Tibial artery (tissue), 4 donors: ENCODE measurements at regions not wholly inside any gene's neighbourhood (a gene's known extent, or its start where the extent isn't known, plus 50 kb on each side); places are given as distances from the start of the nearest gene placed in this dataset.

Source experiments
- DNase-seq, 2 donors: peaks; one replicate each; pipeline ENCODE4 v3.0.0-alpha.2; 2019
- H3K27ac ChIP-seq, 2 donors: fragments of 200-600 bp; sonication (generic) in 1 of 2; 1 replicate in 1 of 2; 2 replicates in 1 of 2; pipeline ENCODE4 v1.5.1; 2018 to 2019; ENCODE audit warnings: mild to moderate bottlenecking in 1 of 2
- H3K27me3 ChIP-seq, 2 donors: fragments of 200-600 bp; sonication (generic) in 1 of 2; one replicate each; pipeline versions ENCODE4 v1.5.1 to v1.6.0; 2016 to 2019
- H3K36me3 ChIP-seq, 3 donors: fragments of 200-600 bp; sonication (generic) in 2 of 3; one replicate each; pipeline ENCODE4 v1.5.1; 2016 to 2019; ENCODE audit warnings: mild to moderate bottlenecking in 2 of 3
- H3K4me1 ChIP-seq, 4 donors: fragments of 200-600 bp; sonication (generic) in 2 of 4; 1 replicate in 3 of 4; 2 replicates in 1 of 4; pipeline ENCODE4 v1.5.1; 2016 to 2019
- H3K4me3 ChIP-seq, 2 donors: fragments of 200-600 bp; sonication (generic) in 1 of 2; 1 replicate in 1 of 2; 2 replicates in 1 of 2; pipeline ENCODE4 v1.5.1; 2018 to 2019; ENCODE audit warnings: mild to moderate bottlenecking in 2 of 2
- H3K9me3 ChIP-seq, 3 donors: fragments of 200-600 bp; sonication (generic) in 1 of 3; one replicate each; pipeline ENCODE4 v1.5.1; 2016 to 2019
- intact Hi-C: fragments of 100-400 bp; cut with DNase I; formaldehyde crosslinking; loops from one replicate; pipeline ENCODE4 v1.15.0; 2023; ENCODE audit warnings: low total_unique reads
- TF ChIP-seq, protein P1 (sequence below), 2 experiments: fragments of 200-600 bp in 1 of 2; fragments of 450-650 bp in 1 of 2; IDR thresholded peaks; one replicate each; pipeline ENCODE4 v1.5.1; 2017 to 2019; ENCODE audit warnings: antibody characterized with exemption in 2 of 2, mild to moderate bottlenecking in 1 of 2, moderate library complexity in 1 of 2

DNA sequence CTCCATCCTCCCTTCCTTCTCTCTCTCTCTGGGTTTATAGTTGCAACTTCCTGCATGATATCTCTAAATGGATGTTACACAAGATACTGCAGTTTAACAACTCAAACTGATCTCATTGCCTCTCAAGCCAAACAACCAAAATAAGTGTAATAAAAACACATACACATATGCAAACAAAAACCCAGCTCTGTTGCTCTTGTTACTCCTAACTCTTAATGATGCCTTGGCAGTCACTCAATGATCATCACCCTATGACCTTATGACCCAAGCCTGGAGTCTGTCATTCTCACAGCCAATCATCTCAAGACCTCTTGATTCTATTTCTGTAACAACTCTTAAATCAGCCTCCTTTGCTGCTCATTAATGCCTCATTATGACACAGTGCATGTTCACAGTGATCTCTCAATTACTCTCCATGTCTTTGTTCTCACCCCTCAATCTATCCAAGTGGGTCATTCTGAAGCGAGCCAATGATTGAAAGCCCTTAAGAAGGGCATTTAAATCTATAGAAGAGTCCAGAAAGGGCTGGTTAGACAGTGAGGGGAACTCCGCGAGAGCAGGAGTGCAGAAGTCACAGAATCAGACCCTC is 210.9 kb downstream of the INHBA start:
- Histone ChIP-seq H3K4me3 (no peak overlapping the region), H3K4me1 (no peaks in the 10 kb centered on the region), H3K36me3 (no peaks in the 10 kb centered on the region), H3K27me3 (no peaks in the 10 kb centered on the region), H3K27ac (no peak overlapping the region), H3K9me3 (no peaks in the 10 kb centered on the region)
- intact Hi-C loops: no loop called here
- TF ChIP-seq, protein P1, sequence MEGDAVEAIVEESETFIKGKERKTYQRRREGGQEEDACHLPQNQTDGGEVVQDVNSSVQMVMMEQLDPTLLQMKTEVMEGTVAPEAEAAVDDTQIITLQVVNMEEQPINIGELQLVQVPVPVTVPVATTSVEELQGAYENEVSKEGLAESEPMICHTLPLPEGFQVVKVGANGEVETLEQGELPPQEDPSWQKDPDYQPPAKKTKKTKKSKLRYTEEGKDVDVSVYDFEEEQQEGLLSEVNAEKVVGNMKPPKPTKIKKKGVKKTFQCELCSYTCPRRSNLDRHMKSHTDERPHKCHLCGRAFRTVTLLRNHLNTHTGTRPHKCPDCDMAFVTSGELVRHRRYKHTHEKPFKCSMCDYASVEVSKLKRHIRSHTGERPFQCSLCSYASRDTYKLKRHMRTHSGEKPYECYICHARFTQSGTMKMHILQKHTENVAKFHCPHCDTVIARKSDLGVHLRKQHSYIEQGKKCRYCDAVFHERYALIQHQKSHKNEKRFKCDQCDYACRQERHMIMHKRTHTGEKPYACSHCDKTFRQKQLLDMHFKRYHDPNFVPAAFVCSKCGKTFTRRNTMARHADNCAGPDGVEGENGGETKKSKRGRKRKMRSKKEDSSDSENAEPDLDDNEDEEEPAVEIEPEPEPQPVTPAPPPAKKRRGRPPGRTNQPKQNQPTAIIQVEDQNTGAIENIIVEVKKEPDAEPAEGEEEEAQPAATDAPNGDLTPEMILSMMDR (IDR thresholded peaks at IDR 0.05): no peak
- DNase-seq: no peak

DNA sequence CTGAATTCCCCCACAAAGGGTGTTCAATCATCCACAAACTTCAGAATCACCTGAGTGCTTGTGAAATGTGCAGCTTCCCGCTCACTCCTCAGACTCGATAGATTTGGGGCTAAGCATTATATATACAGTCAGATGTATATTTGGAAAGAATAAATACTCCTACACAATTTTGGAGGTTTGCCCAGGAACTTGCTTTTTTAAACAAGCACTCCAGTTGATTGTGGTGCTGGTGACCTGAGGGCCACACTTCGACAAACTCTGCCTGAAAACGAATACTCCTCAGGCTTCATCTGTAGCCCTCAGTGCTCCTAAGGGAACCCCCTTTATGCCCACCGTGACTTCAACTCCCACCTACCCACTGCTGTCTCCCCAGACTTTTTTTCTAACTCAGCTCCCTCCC is 211.6 kb downstream of the INHBA start:
- no peaks in the 10 kb centered on the region for H3K36me3 ChIP-seq
- no peak overlapping the region for H3K27ac ChIP-seq
- TF ChIP-seq, protein P1 (IDR thresholded peaks at IDR 0.05): no peak
- no peaks in the 10 kb centered on the region for H3K9me3 ChIP-seq
- intact Hi-C loops: no loop called here
- no peaks in the 10 kb centered on the region for H3K27me3 ChIP-seq
- H3K4me1 ChIP-seq: no peaks in the 10 kb centered on the region
- no peak for DNase-seq
- H3K4me3 ChIP-seq: no peak overlapping the region

DNA sequence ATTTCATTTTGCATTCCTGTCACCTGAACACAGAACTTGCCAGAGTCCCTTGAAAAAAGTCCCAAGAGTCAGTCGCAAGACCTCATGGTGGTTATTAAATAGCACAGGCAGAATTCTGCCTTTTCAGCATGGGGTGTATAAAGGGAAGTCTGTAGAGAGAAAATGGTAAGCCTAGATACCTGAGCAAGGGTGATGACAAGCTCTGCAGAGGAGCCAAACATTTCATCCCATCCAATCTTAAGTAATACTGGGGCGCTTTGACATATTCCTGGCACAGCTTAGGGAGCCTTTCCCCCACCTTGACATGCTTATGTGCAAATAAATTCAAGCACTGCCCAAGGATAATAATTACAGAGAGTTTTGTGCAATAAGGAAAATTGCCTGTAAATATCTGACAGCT is 213.0 kb downstream of the INHBA start:
- H3K9me3 ChIP-seq: no peaks in the 10 kb centered on the region
- no peak overlapping the region for H3K4me3 ChIP-seq
- DNase-seq: no peak
- H3K36me3 ChIP-seq: no peaks in the 10 kb centered on the region
- no peaks in the 10 kb centered on the region for H3K27me3 ChIP-seq
- H3K4me1 ChIP-seq: no peaks in the 10 kb centered on the region
- H3K27ac ChIP-seq: no peak overlapping the region
- intact Hi-C loops: no loop called here
- TF ChIP-seq, protein P1 (IDR thresholded peaks at IDR 0.05): no peak

DNA sequence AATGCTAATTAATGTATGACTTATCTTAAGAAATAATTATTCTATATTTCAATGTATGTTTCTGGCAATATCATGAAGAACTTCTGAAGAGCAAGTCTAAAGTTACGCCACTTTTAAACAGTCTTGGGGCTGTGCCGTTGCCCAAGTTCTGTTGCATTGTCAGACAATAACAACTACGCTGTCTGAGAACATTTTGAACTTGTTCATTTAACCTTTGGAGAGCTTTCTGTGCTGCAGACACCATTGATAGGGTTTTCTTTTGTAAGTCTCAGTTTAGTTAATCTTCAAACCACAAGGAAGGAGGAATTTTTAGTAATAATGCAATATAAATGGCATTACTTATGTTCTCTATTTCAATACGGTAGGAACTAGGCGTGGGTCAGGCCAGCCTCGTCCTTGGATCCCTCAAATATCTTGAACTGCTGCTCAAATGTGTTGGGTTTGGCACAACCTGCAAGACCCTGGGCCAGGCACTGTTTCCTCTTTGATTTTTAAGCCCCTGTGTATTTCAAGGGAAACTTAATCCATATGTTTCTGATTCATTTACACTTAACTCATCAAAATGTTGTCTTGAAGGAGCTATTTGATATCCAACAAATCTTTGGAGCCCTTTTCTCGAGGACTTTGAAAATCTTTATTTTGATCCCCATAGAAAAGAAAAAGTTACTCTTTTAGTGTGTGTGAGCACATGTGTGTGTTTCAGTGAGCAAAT is 215.5 kb downstream of the INHBA start:
- H3K27ac ChIP-seq: no peak overlapping the region
- no peaks in the 10 kb centered on the region for H3K4me1 ChIP-seq
- no peak overlapping the region for H3K4me3 ChIP-seq
- no peak for DNase-seq
- no peaks in the 10 kb centered on the region for H3K36me3 ChIP-seq
- H3K27me3 ChIP-seq: no peaks in the 10 kb centered on the region
- intact Hi-C loops: no loop called here
- peaks cover 0 to 6% (median 0%) of the 10 kb centered on the region in 3 donors for H3K9me3 ChIP-seq
- TF ChIP-seq, protein P1 (IDR thresholded peaks at IDR 0.05): no peak

DNA sequence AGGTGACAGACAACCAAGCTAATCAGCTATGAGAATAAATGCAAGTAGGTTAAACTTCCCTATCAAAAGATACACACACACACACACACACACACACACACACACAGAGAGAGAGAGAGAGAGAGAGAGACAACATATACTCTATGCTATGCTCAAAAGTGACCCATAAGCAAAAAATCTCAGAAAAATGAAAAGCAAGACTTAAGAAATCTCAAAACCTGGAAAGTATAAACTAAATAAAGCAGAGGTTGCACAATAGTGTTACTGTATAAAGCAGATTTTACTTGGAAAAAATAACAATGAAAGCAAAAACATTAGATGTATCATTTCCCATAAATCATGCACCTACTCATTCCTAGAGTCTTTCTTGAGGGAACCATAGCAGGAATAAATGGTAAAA is 221.5 kb downstream of the INHBA start:
- TF ChIP-seq, protein P1 (IDR thresholded peaks at IDR 0.05): no peak
- Histone ChIP-seq H3K27ac (no peak overlapping the region), H3K9me3 (peaks cover 0 to 6% (median 6%) of the 10 kb centered on the region in 3 donors), H3K36me3 (no peaks in the 10 kb centered on the region), H3K27me3 (no peaks in the 10 kb centered on the region), H3K4me1 (peaks cover 0 to 43% (median 3%) of the 10 kb centered on the region in 4 donors), H3K4me3 (no peak overlapping the region)
- DNase-seq: no peak
- intact Hi-C loops: no loop called here
